Liver (tissue), 3 donors: ENCODE measurements at regions not wholly inside any gene's neighbourhood (a gene's known extent, or its start where the extent isn't known, plus 50 kb on each side); places are given as distances from the start of the nearest gene placed in this dataset.

Experiments used
- ATF3 ChIP-seq: IDR thresholded peaks from 2 replicates; pipeline ENCODE4 v1.6.1; 2016; ENCODE audit warnings: antibody characterized with exemption
- CTCF ChIP-seq: fragments of 150-350 bp; IDR thresholded peaks from 2 replicates; pipeline ENCODE4 v1.5.1; 2017; ENCODE audit warnings: improper control_type of control experiment, low read depth, low read length; ENCODE audit not compliant: missing input control
- EGR1 ChIP-seq, 2 donors: IDR thresholded peaks; 2 replicates each; pipeline ENCODE4 v1.6.1; 2016 to 2018; ENCODE audit warnings: antibody characterized with exemption in 2 of 2, low read depth in 2 of 2
- FOXA1 ChIP-seq: IDR thresholded peaks from 2 replicates; pipeline ENCODE4 v1.6.1; 2016; ENCODE audit warnings: antibody characterized with exemption
- GABPA ChIP-seq, 2 donors: IDR thresholded peaks in 1 of 2; conservative IDR thresholded peaks in 1 of 2; 2 replicates each; pipeline ENCODE4 v1.6.1; 2016; ENCODE audit warnings: antibody characterized with exemption in 2 of 2, mild to moderate bottlenecking in 1 of 2, moderate library complexity in 1 of 2
- JUND ChIP-seq, 2 donors: IDR thresholded peaks; 2 replicates each; pipeline ENCODE4 v1.6.1; 2016; ENCODE audit warnings: antibody characterized with exemption in 2 of 2
- MAX ChIP-seq: IDR thresholded peaks from 2 replicates; pipeline ENCODE4 v1.6.1; 2016; ENCODE audit warnings: antibody characterized with exemption
- RAD21 ChIP-seq, 2 donors: IDR thresholded peaks; 2 replicates each; pipeline ENCODE4 v1.6.1; 2016; ENCODE audit warnings: antibody characterized with exemption in 2 of 2, mild to moderate bottlenecking in 2 of 2
- REST ChIP-seq: IDR thresholded peaks from 2 replicates; pipeline ENCODE4 v1.6.1; 2016; ENCODE audit warnings: antibody characterized with exemption, mild to moderate bottlenecking
- SP1 ChIP-seq: IDR thresholded peaks from 2 replicates; pipeline ENCODE4 v1.6.1; 2018; ENCODE audit warnings: antibody characterized with exemption, mild to moderate bottlenecking
- TAF1 ChIP-seq: conservative IDR thresholded peaks from 2 replicates; pipeline ENCODE4 v1.6.1; 2016; ENCODE audit warnings: antibody characterized with exemption, mild to moderate bottlenecking
- YY1 ChIP-seq: IDR thresholded peaks from 2 replicates; pipeline ENCODE4 v1.6.1; 2016; ENCODE audit warnings: antibody characterized with exemption, mild to moderate bottlenecking
- ZBTB33 ChIP-seq: IDR thresholded peaks from 2 replicates; pipeline ENCODE4 v1.6.1; 2016; ENCODE audit warnings: antibody characterized with exemption
- donor health status: healthy.
- donor health status: healthy.

GRCh38 chr11:27558401-27558800, 51.8 kb upstream of the LIN7C start:
- TF ChIP-seq CTCF (no peak), ZBTB33 (no peak), GABPA (IDR thresholded peaks at IDR 0.05 in 1 of 2, conservative IDR thresholded peaks at IDR 0.05 in 1 of 2) (no peak), EGR1 (IDR thresholded peaks at IDR 0.05; ENCODE audit: low read depth in 2 of 2) (no peak), FOXA1 (no peak), SP1 (no peak), ATF3 (no peak), TAF1 (no peak), RAD21 (IDR thresholded peaks at IDR 0.05) (no peak), MAX (no peak), YY1 (no peak), JUND (IDR thresholded peaks at IDR 0.05) (no peak), REST (no peak)
